Thyroid gland (tissue), 4 donors: ENCODE measurements at regions not wholly inside any gene's neighbourhood (a gene's known extent, or its start where the extent isn't known, plus 50 kb on each side); places are given as distances from the start of the nearest gene placed in this dataset.

Experiments
- DNase-seq, 2 donors: peaks; one replicate each; pipeline ENCODE4 v3.0.0-alpha.2; 2019
- H3K27ac ChIP-seq, 3 donors: fragments of 200-600 bp; sonication (generic); 1 replicate in 2 of 3; 2 replicates in 1 of 3; pipeline ENCODE4 v1.5.1; 2016 to 2019; ENCODE audit warnings: mild to moderate bottlenecking in 1 of 3, moderate library complexity in 1 of 3
- H3K27me3 ChIP-seq: fragments of 200-600 bp; sonication (generic); one replicate; pipeline ENCODE4 v1.5.1; 2019
- H3K36me3 ChIP-seq, 2 donors: fragments of 200-600 bp; sonication (generic); one replicate each; pipeline ENCODE4 v1.5.1; 2016 to 2019
- H3K4me1 ChIP-seq, 2 donors: fragments of 200-600 bp; sonication (generic); one replicate each; pipeline ENCODE4 v1.5.1; 2017 to 2019
- H3K4me3 ChIP-seq, 3 donors: fragments of 200-600 bp; sonication (generic); replicated peaks in 1 of 3; 1 replicate in 2 of 3; 2 replicates in 1 of 3; pipeline ENCODE4 v1.5.1; 2016; ENCODE audit warnings: mild to moderate bottlenecking in 1 of 3
- H3K9me3 ChIP-seq: fragments of 200-600 bp; sonication (generic); one replicate; pipeline ENCODE4 v1.5.1; 2017
- POLR2A ChIP-seq, 2 donors: fragments of 450-650 bp; IDR thresholded peaks; one replicate each; pipeline ENCODE4 v1.6.1; 2017; ENCODE audit warnings: antibody characterized with exemption in 2 of 2, mild to moderate bottlenecking in 2 of 2, moderate library complexity in 1 of 2
- WGBS, 2 donors: methylation state at CpG; one replicate each; pipeline ENCODE4 v1.1.5; 2017; 5-methylcytosine and 5-hydroxymethylcytosine counted together
- intact Hi-C: fragments of 100-400 bp; cut with DNase I; formaldehyde crosslinking; loops from one replicate; pipeline ENCODE4 v1.15.1; 2023
- TF ChIP-seq, protein P1 (sequence below), 6 experiments: fragments of 200-600 bp in 3 of 6; fragments of 450-650 bp in 3 of 6; sonication (generic) in 3 of 6; IDR thresholded peaks; one replicate each; pipeline ENCODE4 v1.5.1; 2016 to 2019; ENCODE audit warnings: antibody characterized with exemption in 6 of 6, mild to moderate bottlenecking in 2 of 6, inconsistent platforms in 1 of 6, moderate library complexity in 1 of 6

DNA sequence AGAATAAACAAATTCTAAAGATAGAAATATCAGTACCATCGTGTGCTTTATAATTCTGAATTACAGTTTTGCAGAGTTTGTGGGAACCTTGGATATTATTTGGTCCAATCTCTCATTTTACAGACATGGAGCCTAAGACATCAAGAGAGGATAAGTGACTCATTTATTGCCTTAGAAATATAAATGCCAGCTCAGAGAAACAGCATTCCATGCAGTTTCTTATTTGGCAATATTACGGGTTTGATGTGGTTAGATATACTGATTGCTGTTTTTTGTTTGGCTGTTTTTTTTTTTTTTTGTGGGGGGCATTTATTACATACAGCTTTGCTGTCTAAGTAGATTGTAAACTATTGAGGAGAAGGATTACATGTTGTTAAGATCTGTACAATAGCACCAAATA lies 1241.1 kb upstream of the LRRTM1 start:
- Histone ChIP-seq H3K27ac (no peak overlapping the region), H3K36me3 (no peaks in the 10 kb centered on the region), H3K27me3 (no peaks in the 10 kb centered on the region), H3K9me3 (no peaks in the 10 kb centered on the region), H3K4me1 (no peaks in the 10 kb centered on the region), H3K4me3 (no peak overlapping the region)
- TF ChIP-seq POLR2A (IDR thresholded peaks at IDR 0.05): no peak
- TF ChIP-seq, protein P1, sequence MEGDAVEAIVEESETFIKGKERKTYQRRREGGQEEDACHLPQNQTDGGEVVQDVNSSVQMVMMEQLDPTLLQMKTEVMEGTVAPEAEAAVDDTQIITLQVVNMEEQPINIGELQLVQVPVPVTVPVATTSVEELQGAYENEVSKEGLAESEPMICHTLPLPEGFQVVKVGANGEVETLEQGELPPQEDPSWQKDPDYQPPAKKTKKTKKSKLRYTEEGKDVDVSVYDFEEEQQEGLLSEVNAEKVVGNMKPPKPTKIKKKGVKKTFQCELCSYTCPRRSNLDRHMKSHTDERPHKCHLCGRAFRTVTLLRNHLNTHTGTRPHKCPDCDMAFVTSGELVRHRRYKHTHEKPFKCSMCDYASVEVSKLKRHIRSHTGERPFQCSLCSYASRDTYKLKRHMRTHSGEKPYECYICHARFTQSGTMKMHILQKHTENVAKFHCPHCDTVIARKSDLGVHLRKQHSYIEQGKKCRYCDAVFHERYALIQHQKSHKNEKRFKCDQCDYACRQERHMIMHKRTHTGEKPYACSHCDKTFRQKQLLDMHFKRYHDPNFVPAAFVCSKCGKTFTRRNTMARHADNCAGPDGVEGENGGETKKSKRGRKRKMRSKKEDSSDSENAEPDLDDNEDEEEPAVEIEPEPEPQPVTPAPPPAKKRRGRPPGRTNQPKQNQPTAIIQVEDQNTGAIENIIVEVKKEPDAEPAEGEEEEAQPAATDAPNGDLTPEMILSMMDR (IDR thresholded peaks at IDR 0.05): no peak
- no peak for DNase-seq
- 83 to 89% methylated on average over 2 of the region's 2 CpGs for WGBS, 2 donors
- intact Hi-C loops: no loop called here

DNA sequence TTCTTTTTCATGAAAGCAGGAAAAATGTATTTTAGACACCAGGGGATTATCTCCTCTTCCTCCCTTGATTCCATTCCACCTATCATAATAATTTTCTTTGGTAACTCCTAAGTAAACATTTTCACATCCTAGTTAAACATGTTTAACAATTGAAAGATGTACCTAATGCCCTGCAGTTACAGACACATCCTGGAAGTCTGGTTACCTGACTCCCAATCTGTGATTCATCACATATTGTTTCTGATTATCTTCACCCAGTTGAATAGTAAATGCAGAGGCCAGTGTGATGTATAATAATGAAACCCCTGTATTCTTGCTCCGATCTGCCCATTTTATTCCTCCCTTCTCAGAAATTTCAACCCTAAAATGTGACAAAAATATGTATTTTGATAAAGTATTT lies 1237.6 kb upstream of the LRRTM1 start:
- intact Hi-C loops: no loop called here
- TF ChIP-seq POLR2A (IDR thresholded peaks at IDR 0.05): no peak
- TF ChIP-seq, protein P1 (IDR thresholded peaks at IDR 0.05): no peak
- DNase-seq: no peak
- 92 to 94% methylated on average over 1 of the region's 1 CpG for WGBS, 2 donors
- H3K9me3 ChIP-seq: no peaks in the 10 kb centered on the region
- H3K27me3 ChIP-seq: no peaks in the 10 kb centered on the region
- H3K36me3 ChIP-seq: no peaks in the 10 kb centered on the region
- H3K27ac ChIP-seq: no peak overlapping the region
- H3K4me1 ChIP-seq: no peaks in the 10 kb centered on the region
- no peak overlapping the region for H3K4me3 ChIP-seq

DNA sequence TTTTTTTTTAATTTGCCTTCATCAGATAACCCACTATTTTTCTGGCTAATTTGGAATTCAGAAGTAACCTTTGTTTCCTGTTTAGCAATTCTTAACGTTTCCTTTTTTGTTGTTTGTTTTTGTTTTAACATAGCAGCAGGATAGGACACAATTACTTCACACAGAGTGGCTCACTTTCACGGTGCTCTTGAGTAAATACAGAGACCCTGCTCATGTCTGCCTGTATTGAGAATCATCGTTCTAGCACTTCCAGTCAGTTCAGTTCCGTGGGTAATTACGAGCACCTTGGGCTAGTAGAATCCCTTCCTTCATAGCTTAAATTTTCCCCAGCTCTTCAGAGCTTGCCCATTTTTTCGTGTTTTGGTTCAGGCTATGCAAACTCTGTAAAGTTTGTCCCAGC lies 1225.4 kb upstream of the LRRTM1 start:
- Histone ChIP-seq H3K4me3 (no peak overlapping the region), H3K27ac (no peak overlapping the region), H3K4me1 (no peaks in the 10 kb centered on the region), H3K27me3 (no peaks in the 10 kb centered on the region), H3K36me3 (no peaks in the 10 kb centered on the region), H3K9me3 (no peaks in the 10 kb centered on the region)
- TF ChIP-seq, protein P1 (IDR thresholded peaks at IDR 0.05): no peak
- TF ChIP-seq POLR2A (IDR thresholded peaks at IDR 0.05): no peak
- intact Hi-C loops: no loop called here
- WGBS, 2 donors: 30 to 40% methylated on average over 6 of the region's 6 CpGs
- no peak for DNase-seq

DNA sequence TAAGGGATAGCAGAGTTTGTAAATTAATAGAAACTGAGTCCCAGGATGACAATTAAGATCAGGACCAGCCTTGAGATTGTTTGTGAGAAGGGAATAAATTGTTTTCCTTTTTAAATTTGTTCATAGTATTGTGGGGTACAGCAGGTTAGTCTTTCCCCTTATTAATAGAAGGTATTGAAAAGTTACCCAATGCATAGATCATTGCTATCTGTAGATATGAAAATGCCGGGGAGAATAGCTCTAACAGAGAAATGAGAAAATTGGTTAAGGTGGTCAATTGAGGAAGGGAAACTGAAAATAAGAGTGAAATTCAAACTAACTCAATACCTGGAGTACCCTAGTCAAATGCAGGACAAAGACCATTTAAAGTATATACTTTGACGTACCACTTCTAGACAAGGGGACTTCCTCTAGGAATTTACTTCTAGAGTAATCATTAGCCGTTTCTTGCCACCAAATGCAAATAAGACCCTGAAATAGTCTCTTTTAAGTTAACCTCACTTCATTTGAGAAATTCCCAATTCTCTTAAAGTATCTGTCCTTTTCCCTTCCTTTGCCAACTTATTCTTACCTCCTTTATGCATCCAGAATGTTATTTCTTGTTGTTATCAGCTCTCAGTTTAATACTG lies 1224.4 kb upstream of the LRRTM1 start:
- Histone ChIP-seq H3K36me3 (no peaks in the 10 kb centered on the region), H3K27ac (no peak overlapping the region), H3K4me3 (no peak overlapping the region), H3K27me3 (no peaks in the 10 kb centered on the region), H3K9me3 (no peaks in the 10 kb centered on the region), H3K4me1 (no peaks in the 10 kb centered on the region)
- 81% methylated on average over 3 of the region's 3 CpGs for WGBS, 2 donors
- no peak for TF ChIP-seq POLR2A (IDR thresholded peaks at IDR 0.05)
- TF ChIP-seq, protein P1 (IDR thresholded peaks at IDR 0.05): no peak
- DNase-seq: no peak
- intact Hi-C loops: no loop called here

DNA sequence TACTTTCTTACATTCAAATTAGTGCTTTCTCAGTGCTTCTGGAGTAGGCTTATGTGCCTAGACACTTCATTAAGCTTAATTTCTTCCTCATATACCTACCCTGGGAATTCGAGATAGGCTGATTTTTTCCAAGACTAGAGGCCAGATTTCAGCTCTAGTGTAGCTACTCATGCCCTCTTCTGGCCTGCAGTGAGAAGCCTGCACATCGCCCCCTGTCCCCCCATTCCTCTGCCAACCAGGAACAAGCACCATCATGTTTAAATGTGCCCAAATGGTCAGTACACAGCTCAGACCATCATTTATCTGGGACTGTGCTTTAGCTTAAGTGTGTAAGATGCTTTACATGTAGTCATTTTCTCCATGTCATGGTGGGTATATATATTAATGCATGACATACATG lies 1218.8 kb upstream of the LRRTM1 start:
- Histone ChIP-seq H3K9me3 (no peaks in the 10 kb centered on the region), H3K4me3 (no peak overlapping the region), H3K36me3 (no peaks in the 10 kb centered on the region), H3K27ac (no peak overlapping the region), H3K4me1 (no peaks in the 10 kb centered on the region), H3K27me3 (no peaks in the 10 kb centered on the region)
- no peak for DNase-seq
- no peak for TF ChIP-seq POLR2A (IDR thresholded peaks at IDR 0.05)
- TF ChIP-seq, protein P1 (IDR thresholded peaks at IDR 0.05): no peak
- WGBS, 2 donors: 79 to 81% methylated on average over 2 of the region's 2 CpGs
- intact Hi-C loops: no loop called here
